Smooth muscle cell (in vitro differentiated cells): ENCODE measurements at regions not wholly inside any gene's neighbourhood (a gene's known extent, or its start where the extent isn't known, plus 50 kb on each side); places are given as distances from the start of the nearest gene placed in this dataset.

Source experiments
- DNase-seq: peaks from one replicate; lab custom pipeline; 2025; ENCODE audit not compliant: unreplicated experiment; lab: John Stamatoyannopoulos, UW
- H2AFZ ChIP-seq: fragments of 200-600 bp; sonication (generic); 2 replicates; pipeline ENCODE4 v1.6.0; 2016; ENCODE audit warnings: antibody characterized with exemption, low read depth, mild to moderate bottlenecking
- H3F3A ChIP-seq: fragments of 200-600 bp; sonication (generic); 2 replicates; pipeline ENCODE4 v1.6.0; 2017; ENCODE audit warnings: antibody characterized with exemption, low read depth
- H3K27ac ChIP-seq: fragments of 200-600 bp; sonication (generic); 2 replicates; pipeline ENCODE4 v1.5.1; 2016; ENCODE audit warnings: low read depth, mild to moderate bottlenecking
- H3K27me3 ChIP-seq: fragments of 200-600 bp; sonication (generic); 2 replicates; pipeline ENCODE4 v1.6.1; 2016; ENCODE audit warnings: low read depth, mild to moderate bottlenecking
- H3K36me3 ChIP-seq: fragments of 200-600 bp; sonication (generic); 2 replicates; pipeline ENCODE4 v1.5.1; 2016; ENCODE audit warnings: low read depth
- H3K4me1 ChIP-seq: fragments of 200-600 bp; sonication (generic); 2 replicates; pipeline ENCODE4 v1.5.1; 2016; ENCODE audit warnings: low read depth
- H3K4me2 ChIP-seq: fragments of 200-600 bp; sonication (generic); 2 replicates; pipeline ENCODE4 v1.6.0; 2016; ENCODE audit warnings: mild to moderate bottlenecking
- H3K4me3 ChIP-seq: fragments of 200-600 bp; sonication (generic); 2 replicates; pipeline ENCODE4 v1.5.1; 2016; ENCODE audit warnings: mild to moderate bottlenecking
- H3K79me2 ChIP-seq: fragments of 200-600 bp; sonication (generic); 2 replicates; pipeline ENCODE4 v1.6.0; 2016; ENCODE audit warnings: low read depth, mild to moderate bottlenecking
- H3K9ac ChIP-seq: fragments of 200-600 bp; sonication (generic); 2 replicates; pipeline ENCODE4 v1.6.0; 2016; ENCODE audit warnings: low read depth
- H3K9me3 ChIP-seq: fragments of 200-600 bp; sonication (generic); replicated peaks from 2 replicates; pipeline ENCODE4 v1.5.1; 2016; ENCODE audit warnings: low read depth
- H4K20me1 ChIP-seq: fragments of 200-600 bp; sonication (generic); 2 replicates; pipeline ENCODE4 v1.6.0; 2016; ENCODE audit warnings: low read depth
- WGBS: methylation state at CpG from one replicate; pipeline ENCODE4 v1.1.7; 2016; ENCODE audit warnings: low lambda C conversion rate; 5-methylcytosine and 5-hydroxymethylcytosine counted together
- TF ChIP-seq, protein P1 (sequence below): fragments of 200-600 bp; sonication (generic); IDR thresholded peaks from 2 replicates; pipeline ENCODE4 v1.5.1; 2017; ENCODE audit warnings: borderline replicate concordance, mild to moderate bottlenecking, antibody characterized with exemption; ENCODE audit not compliant: insufficient read depth, poor library complexity, severe bottlenecking

DNA sequence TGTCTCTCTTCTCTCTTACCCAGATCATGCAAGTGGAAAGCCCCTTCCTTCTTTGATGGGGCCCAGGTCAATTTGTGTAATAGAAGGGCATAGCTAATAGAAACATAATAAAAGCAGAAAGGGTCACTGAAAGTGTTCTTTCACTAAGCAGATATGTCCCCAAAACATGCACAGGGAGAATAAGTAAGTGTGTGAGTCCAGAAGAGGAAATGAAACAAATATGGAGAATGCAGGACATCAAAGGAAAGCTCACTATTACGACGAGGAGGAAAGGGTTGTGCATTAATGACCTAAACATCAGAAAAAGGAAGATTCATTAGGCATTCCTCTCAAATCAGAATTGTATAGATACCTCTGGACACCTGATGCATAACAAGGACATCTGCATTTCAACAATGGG is 81.4 kb upstream of the SMYD2 start:
- no peaks in the 10 kb centered on the region for H3K9me3 ChIP-seq
- H2AFZ ChIP-seq: no peak overlapping the region
- no peak for DNase-seq
- H3K4me2 ChIP-seq: no peak overlapping the region
- TF ChIP-seq, protein P1, sequence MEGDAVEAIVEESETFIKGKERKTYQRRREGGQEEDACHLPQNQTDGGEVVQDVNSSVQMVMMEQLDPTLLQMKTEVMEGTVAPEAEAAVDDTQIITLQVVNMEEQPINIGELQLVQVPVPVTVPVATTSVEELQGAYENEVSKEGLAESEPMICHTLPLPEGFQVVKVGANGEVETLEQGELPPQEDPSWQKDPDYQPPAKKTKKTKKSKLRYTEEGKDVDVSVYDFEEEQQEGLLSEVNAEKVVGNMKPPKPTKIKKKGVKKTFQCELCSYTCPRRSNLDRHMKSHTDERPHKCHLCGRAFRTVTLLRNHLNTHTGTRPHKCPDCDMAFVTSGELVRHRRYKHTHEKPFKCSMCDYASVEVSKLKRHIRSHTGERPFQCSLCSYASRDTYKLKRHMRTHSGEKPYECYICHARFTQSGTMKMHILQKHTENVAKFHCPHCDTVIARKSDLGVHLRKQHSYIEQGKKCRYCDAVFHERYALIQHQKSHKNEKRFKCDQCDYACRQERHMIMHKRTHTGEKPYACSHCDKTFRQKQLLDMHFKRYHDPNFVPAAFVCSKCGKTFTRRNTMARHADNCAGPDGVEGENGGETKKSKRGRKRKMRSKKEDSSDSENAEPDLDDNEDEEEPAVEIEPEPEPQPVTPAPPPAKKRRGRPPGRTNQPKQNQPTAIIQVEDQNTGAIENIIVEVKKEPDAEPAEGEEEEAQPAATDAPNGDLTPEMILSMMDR: no peak
- no peaks in the 10 kb centered on the region for H4K20me1 ChIP-seq
- no peaks in the 10 kb centered on the region for H3K79me2 ChIP-seq
- H3K9ac ChIP-seq: no peak overlapping the region
- peaks cover 21% of the 10 kb centered on the region for H3K27me3 ChIP-seq
- peaks cover 4% of the 10 kb centered on the region for H3K4me1 ChIP-seq
- H3K36me3 ChIP-seq: no peaks in the 10 kb centered on the region
- WGBS: 72% methylated on average over 2 of the region's 2 CpGs
- no peak overlapping the region for H3K27ac ChIP-seq
- H3K4me3 ChIP-seq: no peak overlapping the region
- no peaks in the 10 kb centered on the region for H3F3A ChIP-seq

DNA sequence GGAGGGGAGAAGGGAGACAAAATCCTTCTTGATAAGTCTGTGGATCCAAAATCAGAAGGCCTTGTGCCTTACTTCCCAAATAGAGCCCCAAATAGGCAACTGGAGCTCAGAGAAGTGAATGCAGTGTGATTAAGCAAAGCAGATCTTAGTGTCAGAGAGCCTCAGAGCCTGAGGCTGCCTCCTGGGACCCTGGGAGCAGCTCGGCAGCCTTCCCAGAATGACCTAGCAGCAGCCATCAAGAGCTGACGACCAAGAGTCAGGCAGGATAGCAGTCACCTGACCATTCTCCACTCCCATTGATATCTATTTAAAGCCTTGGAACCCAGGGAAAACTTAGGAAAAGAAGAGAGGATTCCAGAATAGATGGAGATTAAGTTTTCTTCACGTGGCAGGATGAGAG is 78.0 kb upstream of the SMYD2 start:
- no peak overlapping the region for H3K9ac ChIP-seq
- H3F3A ChIP-seq: no peaks in the 10 kb centered on the region
- no peak overlapping the region for H2AFZ ChIP-seq
- no peaks in the 10 kb centered on the region for H4K20me1 ChIP-seq
- H3K4me2 ChIP-seq: no peak overlapping the region
- TF ChIP-seq, protein P1: no peak
- H3K79me2 ChIP-seq: no peaks in the 10 kb centered on the region
- peaks cover 10% of the 10 kb centered on the region for H3K4me1 ChIP-seq
- H3K4me3 ChIP-seq: no peak overlapping the region
- no peaks in the 10 kb centered on the region for H3K36me3 ChIP-seq
- H3K27me3 ChIP-seq: peaks cover 21% of the 10 kb centered on the region
- DNase-seq: no peak
- no peaks in the 10 kb centered on the region for H3K9me3 ChIP-seq
- H3K27ac ChIP-seq: no peak overlapping the region
- WGBS: 86% methylated on average over 3 of the region's 3 CpGs

DNA sequence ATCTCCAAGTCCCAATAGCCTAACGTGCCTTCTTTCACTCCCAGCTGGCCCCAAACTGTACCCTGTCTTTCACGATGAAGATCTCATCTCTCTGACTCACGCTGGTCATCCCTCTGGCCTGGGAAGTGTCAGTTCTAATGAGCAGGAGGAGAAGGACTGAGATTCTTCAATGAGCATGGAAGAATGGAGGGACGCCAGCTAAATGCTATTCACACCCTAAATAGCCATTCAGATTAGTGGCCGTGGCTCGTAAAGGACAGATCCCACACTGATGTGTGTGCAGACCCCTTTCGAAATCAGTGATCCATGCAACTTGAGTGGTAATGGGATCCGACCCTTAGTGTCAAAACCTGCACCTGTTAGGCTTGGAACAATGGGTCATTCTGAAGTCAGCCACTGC is 75.9 kb upstream of the SMYD2 start:
- H3K4me1 ChIP-seq: peaks cover 30% of the 10 kb centered on the region
- no peak overlapping the region for H3K27ac ChIP-seq
- no peak overlapping the region for H2AFZ ChIP-seq
- H3K9me3 ChIP-seq: no peaks in the 10 kb centered on the region
- 73% methylated on average over 8 of the region's 8 CpGs for WGBS
- H3K9ac ChIP-seq: no peak overlapping the region
- no peak for DNase-seq
- peaks cover 13% of the 10 kb centered on the region for H3K27me3 ChIP-seq
- no peaks in the 10 kb centered on the region for H3K79me2 ChIP-seq
- no peak overlapping the region for H3K4me3 ChIP-seq
- TF ChIP-seq, protein P1: no peak
- no peak overlapping the region for H3K4me2 ChIP-seq
- no peaks in the 10 kb centered on the region for H4K20me1 ChIP-seq
- no peaks in the 10 kb centered on the region for H3F3A ChIP-seq
- no peaks in the 10 kb centered on the region for H3K36me3 ChIP-seq

DNA sequence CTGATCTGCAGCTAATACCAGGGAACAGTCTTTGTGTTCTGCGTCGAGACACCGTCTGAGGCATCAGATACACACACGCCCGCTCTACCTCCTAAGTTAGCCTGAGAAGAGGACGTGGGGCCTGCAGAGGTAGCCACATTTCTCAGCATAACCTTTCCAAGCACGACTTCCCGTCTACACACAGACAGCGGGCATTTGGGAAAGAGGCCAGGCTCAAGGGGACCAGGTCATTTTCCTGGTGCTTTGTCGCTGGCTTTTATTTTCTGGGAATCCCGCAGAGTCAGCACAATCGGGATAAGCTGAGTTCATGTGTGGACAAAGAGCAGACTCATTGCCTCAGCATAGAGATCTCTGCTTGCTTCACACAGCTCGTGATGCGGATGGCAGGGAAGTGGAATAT is 72.5 kb upstream of the SMYD2 start:
- Histone ChIP-seq H3K9ac (no peak overlapping the region), H2AFZ (no peak overlapping the region), H3K36me3 (no peaks in the 10 kb centered on the region), H3K27ac (no peak overlapping the region), H3F3A (no peaks in the 10 kb centered on the region), H3K27me3 (no peaks in the 10 kb centered on the region), H3K9me3 (no peaks in the 10 kb centered on the region), H3K4me1 (peaks cover 30% of the 10 kb centered on the region), H4K20me1 (no peaks in the 10 kb centered on the region), H3K4me3 (no peak overlapping the region), H3K4me2 (no peak overlapping the region), H3K79me2 (no peaks in the 10 kb centered on the region)
- WGBS: 88% methylated on average over 14 of the region's 14 CpGs
- TF ChIP-seq, protein P1: no peak
- no peak for DNase-seq
